Subcutaneous abdominal adipose tissue (tissue), 5 donors: ENCODE measurements at regions not wholly inside any gene's neighbourhood (a gene's known extent, or its start where the extent isn't known, plus 50 kb on each side); places are given as distances from the start of the nearest gene placed in this dataset.

Experiments
- H3K27ac ChIP-seq: one replicate; pipeline ENCODE4 v1.7.0; 2013; ENCODE audit warnings: low read depth, mild to moderate bottlenecking, inconsistent platforms, low read length, moderate library complexity
- H3K27me3 ChIP-seq, 5 donors: one replicate each; pipeline ENCODE4 v1.7.0; 2013; ENCODE audit warnings: low read length in 5 of 5, inconsistent platforms in 1 of 5; ENCODE audit not compliant: control insufficient read depth in 5 of 5, insufficient read depth in 4 of 5
- H3K36me3 ChIP-seq, 5 donors: one replicate each; pipeline ENCODE4 v1.7.0; 2013; ENCODE audit warnings: low read length in 5 of 5; ENCODE audit not compliant: control insufficient read depth in 5 of 5, insufficient read depth in 5 of 5
- H3K4me1 ChIP-seq, 5 donors: one replicate each; pipeline ENCODE4 v1.7.0; 2013; ENCODE audit warnings: low read length in 5 of 5, mild to moderate bottlenecking in 3 of 5, moderate library complexity in 1 of 5; ENCODE audit not compliant: control insufficient read depth in 5 of 5, insufficient read depth in 5 of 5
- H3K4me3 ChIP-seq, 5 donors: one replicate each; pipeline ENCODE4 v1.7.0; 2013; ENCODE audit warnings: low read length in 5 of 5, low read depth in 1 of 5
- H3K9ac ChIP-seq, 5 donors: one replicate each; pipeline ENCODE4 v1.7.0; 2013; ENCODE audit warnings: low read length in 5 of 5, mild to moderate bottlenecking in 4 of 5, moderate library complexity in 3 of 5
- H3K9me3 ChIP-seq, 5 donors: one replicate each; pipeline ENCODE4 v1.7.0; 2013; ENCODE audit warnings: low read length in 5 of 5; ENCODE audit not compliant: control insufficient read depth in 5 of 5
- donor health status: healthy.
- donor health status: healthy.
- donor health status: healthy.
- donor health status: healthy.
- donor health status: healthy.

GRCh38 chr7:12761111-12761510 is 73.7 kb downstream of the ARL4A start:
- Histone ChIP-seq H3K4me1 (peaks cover 0 to 7% (median 5%) of the 10 kb centered on the region in 5 donors), H3K9me3 (no peaks in the 10 kb centered on the region), H3K36me3 (no peaks in the 10 kb centered on the region), H3K27me3 (no peaks in the 10 kb centered on the region), H3K27ac (no peak overlapping the region), H3K4me3 (no peak overlapping the region), H3K9ac (no peak overlapping the region)

- Histone ChIP-seq H3K4me3 (no peak overlapping the region), H3K27me3 (no peaks in the 10 kb centered on the region), H3K4me1 (peaks cover 0 to 9% (median 5%) of the 10 kb centered on the region in 5 donors), H3K27ac (no peak overlapping the region), H3K36me3 (no peaks in the 10 kb centered on the region), H3K9me3 (no peaks in the 10 kb centered on the region), H3K9ac (no peak overlapping the region)
These were observed 74.3 kb downstream of the ARL4A start for GRCh38 chr7:12761691-12762090.

GRCh38 chr7:12764458-12764891 is 77.0 kb downstream of the ARL4A start:
- Histone ChIP-seq H3K9ac (no peak overlapping the region), H3K27me3 (no peaks in the 10 kb centered on the region), H3K9me3 (no peaks in the 10 kb centered on the region), H3K27ac (no peak overlapping the region), H3K4me3 (no peak overlapping the region), H3K36me3 (no peaks in the 10 kb centered on the region), H3K4me1 (peaks cover 0 to 6% (median 0%) of the 10 kb centered on the region in 5 donors)

GRCh38 chr7:12765431-12766100 is 78.1 kb downstream of the ARL4A start:
- Histone ChIP-seq H3K27me3 (no peaks in the 10 kb centered on the region), H3K9ac (no peak overlapping the region), H3K36me3 (no peaks in the 10 kb centered on the region), H3K27ac (no peak overlapping the region), H3K4me3 (no peak overlapping the region), H3K9me3 (no peaks in the 10 kb centered on the region), H3K4me1 (peaks cover 0 to 13% (median 6%) of the 10 kb centered on the region in 5 donors)

GRCh38 chr7:12766416-12766815 is 79.0 kb downstream of the ARL4A start:
- H3K4me1 ChIP-seq: peaks cover 0 to 22% (median 14%) of the 10 kb centered on the region in 5 donors

GRCh38 chr7:12768948-12769347 is 81.5 kb downstream of the ARL4A start:
- H3K9me3 ChIP-seq: no peaks in the 10 kb centered on the region

More at GRCh38 chr7:12766416-12766815, 79.0 kb downstream of the ARL4A start:
- no peak overlapping the region for H3K4me3 ChIP-seq
- H3K9me3 ChIP-seq: no peaks in the 10 kb centered on the region
- no peaks in the 10 kb centered on the region for H3K36me3 ChIP-seq
- H3K9ac ChIP-seq: no peak overlapping the region
- H3K27ac ChIP-seq: no peak overlapping the region
- no peaks in the 10 kb centered on the region for H3K27me3 ChIP-seq

GRCh38 chr7:12769444-12769843 is 82.0 kb downstream of the ARL4A start:
- H3K4me1 ChIP-seq: peaks cover 0 to 29% (median 20%) of the 10 kb centered on the region in 5 donors
- no peaks in the 10 kb centered on the region for H3K36me3 ChIP-seq
- no peaks in the 10 kb centered on the region for H3K9me3 ChIP-seq
- no peak overlapping the region for H3K27ac ChIP-seq
- no peak overlapping the region for H3K4me3 ChIP-seq
- no peak overlapping the region for H3K9ac ChIP-seq
- no peaks in the 10 kb centered on the region for H3K27me3 ChIP-seq

More at GRCh38 chr7:12768948-12769347, 81.5 kb downstream of the ARL4A start:
- H3K9ac ChIP-seq: no peak overlapping the region
- H3K4me1 ChIP-seq: peaks cover 0 to 29% (median 20%) of the 10 kb centered on the region in 5 donors
- H3K27ac ChIP-seq: no peak overlapping the region
- H3K27me3 ChIP-seq: no peaks in the 10 kb centered on the region
- H3K36me3 ChIP-seq: no peaks in the 10 kb centered on the region
- no peak overlapping the region for H3K4me3 ChIP-seq

- Histone ChIP-seq H3K27ac (no peak overlapping the region), H3K4me3 (no peak overlapping the region), H3K36me3 (no peaks in the 10 kb centered on the region), H3K9ac (no peak overlapping the region), H3K4me1 (peaks cover 0 to 29% (median 20%) of the 10 kb centered on the region in 5 donors), H3K9me3 (no peaks in the 10 kb centered on the region), H3K27me3 (no peaks in the 10 kb centered on the region)
These were observed 83.0 kb downstream of the ARL4A start for GRCh38 chr7:12770227-12770975.

- Histone ChIP-seq H3K9ac (peak overlapping the region in 2 of 5 donors; percentile 11 to 53), H3K9me3 (no peaks in the 10 kb centered on the region), H3K4me1 (peaks cover 0 to 23% (median 20%) of the 10 kb centered on the region in 5 donors), H3K36me3 (no peaks in the 10 kb centered on the region), H3K4me3 (peak overlapping the region; percentile 19 to 62 (median 36)), H3K27ac (no peak overlapping the region), H3K27me3 (no peaks in the 10 kb centered on the region)
These were observed 84.0 kb downstream of the ARL4A start for GRCh38 chr7:12771378-12771877.

GRCh38 chr7:12772768-12773167 is 85.3 kb downstream of the ARL4A start:
- Histone ChIP-seq H3K9ac (no peak overlapping the region), H3K4me1 (peaks cover 0 to 23% (median 20%) of the 10 kb centered on the region in 5 donors), H3K36me3 (no peaks in the 10 kb centered on the region), H3K27ac (no peak overlapping the region), H3K9me3 (no peaks in the 10 kb centered on the region), H3K4me3 (no peak overlapping the region), H3K27me3 (no peaks in the 10 kb centered on the region)
